GM21576 (cell line): ENCODE measurements at regions not wholly inside any gene's neighbourhood (a gene's known extent, or its start where the extent isn't known, plus 50 kb on each side); places are given as distances from the start of the nearest gene placed in this dataset.
"Not testable (repeated sequence)": the region's sequence is repeated elsewhere in the genome, so short reads cannot be mapped to it uniquely, and the experiment has no call there.

ENCODE experiments used
- ATAC-seq: cut with Tn5 transposase; IDR thresholded peaks from one replicate; pipeline ENCODE4 v1.9.1; 2021; ENCODE audit warnings: mild to moderate bottlenecking, moderate library complexity; ENCODE audit not compliant: unreplicated experiment

DNA sequence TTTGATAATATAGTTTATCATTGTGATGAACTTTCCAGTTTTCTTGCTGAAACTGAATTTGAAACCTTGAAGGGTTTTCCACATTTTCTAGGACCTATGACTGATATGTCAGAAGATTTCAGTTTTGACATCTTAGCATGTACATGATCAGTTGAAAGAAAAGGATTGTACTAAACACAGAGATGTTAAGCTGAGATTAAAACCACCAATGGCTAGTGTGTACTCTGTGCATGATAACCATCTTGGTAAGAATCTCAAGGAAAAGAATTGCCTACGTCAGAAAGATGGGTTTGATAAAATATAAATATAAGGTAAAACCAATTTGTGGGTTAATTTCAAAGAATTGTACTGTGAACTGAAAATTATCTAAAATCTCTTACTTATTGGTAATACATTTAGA is 776.4 kb downstream of the GATA3 start:
- no peak for ATAC-seq

DNA sequence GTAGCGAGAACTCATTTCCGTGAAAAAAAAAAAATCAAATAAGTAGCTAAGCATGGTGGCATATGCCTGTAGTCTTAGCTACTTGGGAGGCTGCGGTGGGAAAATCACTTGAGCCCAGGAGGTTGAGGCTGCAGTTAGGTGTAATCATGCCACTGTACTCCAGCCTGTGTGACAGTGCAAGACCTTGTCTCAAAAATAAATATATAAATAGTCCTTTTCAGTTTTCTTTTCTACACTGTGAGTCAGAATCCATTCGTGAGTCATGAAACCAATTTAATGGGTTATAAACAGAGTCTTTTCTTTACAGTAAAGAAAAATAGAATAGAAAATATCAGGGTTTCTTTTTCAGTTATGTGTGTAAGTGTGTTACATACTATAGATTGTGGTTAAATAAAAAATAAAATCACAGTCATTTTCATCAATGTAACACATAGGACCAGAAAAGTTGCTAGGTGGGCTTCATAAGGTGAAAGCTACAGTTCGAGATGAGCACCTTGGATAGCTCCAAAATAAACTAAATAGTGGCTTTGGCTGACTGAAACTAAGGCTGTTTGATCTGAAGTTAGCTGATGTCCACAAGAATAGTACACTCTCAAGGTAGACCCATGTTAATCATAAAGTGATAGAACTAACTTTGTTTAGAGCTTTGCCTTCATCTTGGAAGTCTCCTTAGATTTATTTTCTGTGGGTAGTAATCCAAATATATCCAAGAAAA is 781.1 kb downstream of the GATA3 start:
- no peak for ATAC-seq

DNA sequence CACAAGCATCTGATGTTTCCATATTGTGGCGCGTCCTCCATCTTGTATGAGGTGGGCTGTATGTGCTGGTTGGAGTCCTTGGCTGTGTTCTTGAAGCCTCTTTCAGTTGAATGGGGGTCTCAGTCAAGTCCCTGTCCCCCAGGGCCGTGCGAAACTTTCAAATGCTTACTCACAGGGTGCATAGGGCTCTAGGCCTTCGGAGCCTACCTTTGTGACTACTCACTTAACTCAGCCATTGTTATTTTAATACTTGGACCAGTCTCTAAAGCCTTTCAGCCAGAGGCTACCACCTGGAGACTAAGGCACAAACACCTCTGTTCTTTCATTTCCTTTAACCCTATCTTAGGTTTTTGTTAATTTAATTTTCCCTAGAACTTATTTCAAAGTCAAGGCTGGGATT is 785.9 kb downstream of the GATA3 start:
- no peak for ATAC-seq

DNA sequence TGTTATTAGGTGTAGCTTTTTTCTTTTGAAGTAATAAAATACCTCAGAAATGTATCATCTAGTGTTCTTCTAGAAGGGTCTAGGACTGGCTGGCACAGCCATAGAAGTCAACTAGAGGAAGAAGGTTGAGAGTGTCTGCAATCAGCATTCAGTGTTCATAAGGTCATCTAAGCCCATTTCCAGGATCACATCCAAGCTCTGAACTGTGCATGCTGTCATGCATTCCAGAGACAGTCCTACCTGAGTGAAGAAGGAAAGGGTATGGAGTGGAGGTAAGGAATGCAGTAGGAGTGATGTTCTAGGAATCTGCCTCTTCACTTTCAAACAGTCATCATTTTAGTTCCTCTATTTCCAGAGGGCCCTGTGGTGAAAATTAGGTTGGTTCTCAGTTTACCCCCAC is 789.7 kb downstream of the GATA3 start:
- no peak for ATAC-seq

DNA sequence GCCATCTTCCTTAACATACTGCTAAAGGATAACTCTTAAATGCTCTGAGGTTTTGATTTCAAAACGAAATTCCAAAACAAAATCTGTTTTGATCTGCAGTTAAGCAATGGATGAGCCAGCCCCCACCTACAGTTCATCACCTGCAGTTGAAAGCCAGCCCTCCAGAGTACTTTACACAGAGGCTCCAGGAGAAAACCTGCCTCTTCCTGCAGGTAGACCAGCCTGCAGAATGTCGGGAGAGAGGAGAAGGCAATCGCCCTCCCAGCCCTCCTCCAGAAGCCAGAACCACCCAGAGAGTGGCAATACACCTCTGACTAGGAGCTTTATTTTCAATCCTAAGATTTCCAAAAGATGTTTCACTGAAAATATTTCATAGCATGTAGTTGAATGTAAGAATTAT is 798.1 kb downstream of the GATA3 start:
- no peak for ATAC-seq

DNA sequence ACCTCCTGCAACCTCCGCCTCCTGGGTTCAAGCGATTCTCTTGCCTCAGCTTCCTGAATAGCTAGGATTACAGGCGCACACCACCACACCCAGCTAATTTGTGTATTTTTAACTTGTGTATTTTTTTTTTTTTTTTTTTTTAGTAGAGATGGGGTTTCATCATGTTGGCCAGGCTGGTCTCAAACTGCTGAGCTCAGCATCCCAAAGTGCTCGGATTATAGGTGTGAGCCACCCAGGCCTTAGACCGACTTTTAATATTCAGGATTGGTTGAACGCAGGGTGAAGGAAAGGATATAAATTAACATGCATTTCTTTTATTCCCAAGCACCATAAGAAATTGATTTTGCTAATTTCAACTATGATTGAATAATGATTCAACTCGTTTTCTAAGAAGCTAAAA is 798.6 kb downstream of the GATA3 start:
- no peak for ATAC-seq

DNA sequence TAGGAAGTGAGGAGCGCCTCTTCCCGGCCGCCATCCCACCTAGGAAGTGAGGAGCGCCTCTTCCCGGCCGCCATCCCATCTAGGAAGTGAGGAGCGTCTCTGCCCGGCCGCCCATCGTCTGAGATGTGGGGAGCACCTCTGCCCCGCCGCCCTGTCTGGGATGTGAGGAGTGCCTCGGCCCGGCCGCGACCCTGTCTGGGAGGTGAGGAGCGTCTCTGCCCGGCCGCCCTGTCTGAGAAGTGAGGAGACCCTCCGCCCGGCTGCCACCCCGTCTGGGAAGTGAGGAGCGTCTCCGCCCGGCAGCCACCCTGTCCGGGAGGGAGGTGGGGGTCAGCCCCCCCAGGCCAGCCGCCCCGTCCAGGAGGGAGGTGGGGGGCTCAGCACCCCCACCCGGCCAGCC is 814.4 kb downstream of the GATA3 start:
- ATAC-seq: not testable (repeated sequence)

DNA sequence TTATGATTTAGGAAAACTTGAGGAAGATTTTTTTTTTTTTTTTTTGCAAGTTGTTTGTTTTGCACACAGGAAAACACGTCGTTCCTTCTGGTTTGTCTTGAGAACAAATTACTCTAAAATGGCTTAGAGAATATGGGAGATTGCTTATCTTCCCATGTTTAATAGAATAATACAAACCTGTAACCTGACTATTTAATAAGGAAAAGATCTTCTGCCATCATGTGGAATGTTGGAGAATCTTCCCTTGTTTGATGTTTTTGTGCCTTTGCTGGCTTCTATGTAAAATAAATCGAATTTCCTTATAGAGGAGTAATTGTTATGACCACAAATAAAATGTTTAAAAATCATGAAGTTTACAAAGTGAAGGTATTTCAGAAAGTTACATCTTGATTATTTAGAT is 818.8 kb downstream of the GATA3 start:
- ATAC-seq: no peak

DNA sequence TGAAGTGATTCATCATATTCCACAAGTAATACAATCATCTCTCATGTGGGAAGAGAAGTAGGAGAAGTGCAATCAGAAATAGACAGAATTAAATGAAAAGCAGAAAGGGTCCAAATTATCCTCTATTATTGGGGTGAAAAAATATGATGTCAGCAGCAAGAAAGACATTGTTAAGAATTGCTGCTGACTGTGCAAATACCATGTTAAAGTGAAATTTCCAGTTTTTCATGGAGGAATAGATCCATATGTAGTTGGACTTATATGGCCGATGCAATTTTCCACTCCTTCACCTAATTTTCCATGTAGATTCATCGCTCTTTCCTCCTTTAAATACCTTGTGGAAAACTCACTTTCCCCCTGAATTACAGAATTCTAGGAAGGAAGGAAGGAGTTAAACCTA is 819.8 kb downstream of the GATA3 start:
- ATAC-seq: no peak

DNA sequence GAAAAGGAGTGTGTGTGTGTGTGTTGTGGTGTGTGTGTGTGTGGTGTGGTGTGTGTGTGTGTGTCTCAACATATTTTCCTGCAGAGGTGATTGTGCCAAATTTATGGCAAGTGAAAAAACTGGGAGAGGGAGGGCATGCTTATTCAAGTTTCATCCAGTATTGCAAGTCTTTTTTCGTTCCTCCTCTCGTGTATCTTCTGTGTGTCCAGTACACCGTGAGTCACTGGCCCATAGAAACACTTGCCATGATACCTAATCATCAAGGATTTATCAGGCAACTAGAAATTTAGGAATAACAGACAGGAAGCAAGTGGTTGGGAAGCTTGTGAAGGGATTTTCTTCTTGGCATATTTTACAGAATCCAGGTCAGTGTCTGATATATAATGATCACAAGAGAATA is 820.5 kb downstream of the GATA3 start:
- no peak for ATAC-seq

DNA sequence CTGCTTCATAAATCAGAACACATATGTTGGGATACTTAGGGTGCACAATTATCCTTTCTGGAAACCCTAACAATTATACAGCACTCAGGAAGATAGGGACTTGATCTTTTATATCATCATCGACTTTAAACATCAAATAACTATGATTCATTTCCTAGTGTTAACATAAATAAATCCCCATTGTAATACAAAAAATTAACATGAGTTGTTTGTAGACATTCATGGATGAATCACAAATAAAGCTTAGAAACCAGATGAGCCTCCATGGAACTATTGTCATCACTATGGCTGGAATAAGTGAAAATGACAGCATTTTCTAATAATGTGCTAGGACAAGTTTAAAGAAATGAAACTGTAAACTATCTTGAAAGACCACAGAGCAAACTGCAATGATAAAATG is 821.7 kb downstream of the GATA3 start:
- no peak for ATAC-seq

DNA sequence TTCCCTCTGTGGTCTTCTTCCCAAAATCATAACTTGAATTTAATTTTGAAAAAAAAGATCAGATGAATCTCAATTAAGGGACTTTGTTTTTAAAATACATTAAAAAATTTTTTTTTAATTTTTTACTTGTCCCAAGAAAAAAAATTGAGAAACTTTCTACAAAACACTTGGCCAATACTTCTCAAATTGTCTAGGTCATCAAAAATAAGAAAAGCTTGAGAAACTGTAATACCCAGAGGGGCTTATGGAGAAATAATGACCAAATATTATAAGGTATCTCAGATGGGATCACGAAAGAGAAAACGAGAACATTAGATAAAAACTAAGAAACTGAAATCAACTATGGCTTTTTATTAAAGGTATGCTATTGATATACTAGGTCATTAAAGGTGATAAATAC is 835.0 kb downstream of the GATA3 start:
- ATAC-seq: no peak

DNA sequence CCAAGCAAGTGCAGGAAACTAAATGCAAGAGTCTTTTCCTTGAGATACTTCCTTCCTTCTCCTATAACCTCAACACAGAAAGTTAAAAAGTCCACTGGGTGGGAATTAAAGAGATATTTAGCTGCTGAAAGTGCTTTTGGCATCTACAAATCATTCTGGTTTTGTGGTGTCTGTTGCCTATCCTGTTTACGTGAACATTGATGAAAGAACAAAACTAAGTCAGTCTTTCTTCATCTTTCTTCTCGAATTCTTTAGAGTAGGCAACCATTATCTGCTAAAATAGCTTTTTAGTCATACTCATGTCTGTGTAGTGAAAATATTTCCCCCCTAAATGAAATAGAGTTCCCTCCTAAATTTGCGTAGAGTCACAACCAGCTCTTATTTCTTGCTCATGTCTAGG is 838.6 kb downstream of the GATA3 start:
- ATAC-seq: no peak

DNA sequence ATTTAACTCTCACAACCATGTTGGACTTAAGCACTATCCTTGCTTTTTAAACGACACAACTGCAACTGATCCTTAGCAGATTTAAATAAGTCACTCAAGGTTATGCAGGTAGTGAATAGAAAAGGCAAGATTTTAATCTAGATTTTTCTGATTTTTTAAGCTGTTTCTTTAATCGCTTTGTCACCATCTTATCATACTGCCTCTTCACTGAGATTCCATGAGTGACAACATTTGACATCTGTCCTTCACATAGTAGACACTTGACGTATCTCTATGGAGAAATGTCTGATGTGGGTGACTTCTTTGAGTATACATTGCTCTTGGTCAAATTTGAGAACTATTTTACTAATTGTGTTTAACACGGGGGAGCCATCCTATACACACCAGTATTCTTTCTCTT is 839.7 kb downstream of the GATA3 start:
- ATAC-seq: no peak

DNA sequence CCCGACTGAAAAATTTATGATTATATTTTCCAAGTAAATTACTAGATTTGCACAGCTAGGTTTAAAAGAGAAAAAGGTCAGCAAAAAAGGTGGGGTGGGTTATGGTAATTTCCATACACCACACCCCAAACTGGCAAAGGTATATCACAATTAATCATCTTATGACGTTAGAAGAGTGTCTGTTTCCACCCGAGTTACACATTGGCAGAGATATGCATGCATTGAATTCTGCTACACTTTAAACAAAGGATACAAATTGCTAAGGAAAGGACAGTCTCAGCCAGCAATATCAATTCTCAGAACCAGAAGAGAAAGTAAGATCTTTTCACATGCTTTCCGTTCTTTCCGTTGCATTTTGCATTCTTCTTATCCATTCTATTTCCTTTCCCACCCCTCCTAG is 843.3 kb downstream of the GATA3 start:
- ATAC-seq: no peak

DNA sequence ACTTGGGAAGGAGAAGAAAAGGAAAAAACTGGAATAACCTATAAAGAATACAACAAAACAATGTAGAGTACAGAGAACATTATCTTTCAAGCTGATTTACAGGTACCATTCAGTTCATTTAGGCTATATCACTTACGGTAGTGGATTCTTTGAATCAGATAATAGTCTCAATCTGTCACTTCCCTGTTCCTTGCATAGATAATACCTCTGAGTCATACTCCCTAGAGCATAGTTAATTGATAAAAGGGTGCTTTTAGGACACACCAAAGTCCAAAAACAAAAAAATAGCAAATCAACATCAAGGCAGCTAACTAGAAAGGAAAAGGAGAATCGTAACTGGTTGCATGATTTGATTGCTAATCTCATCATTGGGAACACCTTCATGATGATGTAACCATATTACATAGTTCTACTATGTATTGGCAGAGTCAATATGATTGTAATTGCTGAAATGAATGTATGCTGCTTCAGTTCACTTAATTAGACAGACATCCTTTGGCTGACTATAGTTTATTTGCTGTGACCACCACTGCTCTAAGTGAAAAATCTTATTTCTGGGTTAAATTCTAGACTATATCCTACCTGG is 844.4 kb downstream of the GATA3 start:
- ATAC-seq: no peak

DNA sequence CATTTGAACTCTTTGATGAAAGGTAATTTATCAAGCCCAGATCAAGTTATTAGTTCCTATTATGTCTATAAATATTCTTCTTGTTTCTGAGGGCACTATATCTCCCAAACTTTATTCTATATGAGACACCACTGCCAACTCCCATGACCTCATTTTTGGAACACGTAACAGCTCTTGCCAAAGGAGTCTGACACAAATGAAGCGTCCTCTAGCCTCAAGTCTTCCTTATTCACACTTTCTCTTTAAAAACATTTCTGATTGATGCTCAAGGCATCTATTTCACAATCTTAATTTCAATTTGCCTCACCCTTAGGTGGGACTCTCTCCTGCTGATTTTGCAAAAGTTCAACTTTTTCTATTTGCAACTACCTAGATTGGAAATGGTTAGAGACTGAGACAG is 848.4 kb downstream of the GATA3 start:
- ATAC-seq: no peak

DNA sequence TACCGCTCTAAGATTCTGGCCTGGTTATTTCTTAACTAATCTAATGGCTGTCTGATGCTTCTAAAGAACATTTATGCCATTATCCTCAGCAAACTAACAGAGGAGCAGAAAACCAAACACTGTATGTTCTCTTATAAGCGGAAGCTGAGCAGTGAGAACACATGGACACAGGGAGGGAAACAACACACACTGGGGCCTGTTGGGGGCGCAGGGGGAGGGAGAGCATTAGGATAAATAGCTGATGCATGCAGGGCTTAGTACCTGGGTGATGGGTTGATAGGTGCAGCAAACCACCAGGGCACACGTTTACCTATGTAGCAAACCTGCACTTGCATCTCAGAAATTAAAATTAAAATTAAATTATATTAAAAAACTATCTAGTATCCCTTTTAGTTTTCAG is 853.5 kb downstream of the GATA3 start:
- ATAC-seq: no peak

DNA sequence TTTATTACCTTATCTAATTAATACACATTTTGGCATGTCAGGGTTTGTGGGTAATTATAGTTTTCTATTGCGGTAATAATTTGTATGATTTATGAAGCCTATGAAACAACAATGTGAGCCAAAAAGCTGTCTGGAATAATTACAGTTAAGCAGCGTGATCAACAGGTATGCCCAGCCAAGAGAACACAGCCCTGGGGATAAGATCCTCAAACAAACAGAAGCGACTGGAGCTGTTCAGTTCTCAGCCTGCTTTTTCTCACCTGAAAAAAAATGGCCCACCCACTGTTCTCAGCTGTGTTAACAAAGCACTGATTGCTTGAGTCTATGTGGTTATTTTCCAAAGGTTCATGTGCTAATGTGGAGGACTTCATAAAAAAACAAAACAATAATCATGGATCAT is 855.8 kb downstream of the GATA3 start:
- ATAC-seq: no peak

DNA sequence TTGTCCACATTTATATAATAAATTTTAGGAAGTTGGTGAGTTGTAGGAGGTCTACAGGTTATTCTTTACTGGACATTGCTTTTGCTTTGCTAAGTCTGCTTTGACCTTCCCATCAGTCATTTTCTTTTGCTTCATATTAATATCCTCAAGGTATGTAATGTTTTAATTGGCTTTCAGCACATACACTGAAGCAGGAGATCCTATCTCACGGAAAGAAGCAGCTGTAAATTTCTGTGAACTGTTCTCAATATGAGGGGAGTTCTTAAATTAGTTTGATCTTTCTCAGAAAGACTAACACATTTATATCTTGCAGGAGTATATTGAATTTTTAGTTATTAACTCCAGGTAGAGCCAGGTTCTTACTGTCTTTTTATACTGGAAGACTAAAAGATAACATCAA is 856.5 kb downstream of the GATA3 start:
- ATAC-seq: no peak

DNA sequence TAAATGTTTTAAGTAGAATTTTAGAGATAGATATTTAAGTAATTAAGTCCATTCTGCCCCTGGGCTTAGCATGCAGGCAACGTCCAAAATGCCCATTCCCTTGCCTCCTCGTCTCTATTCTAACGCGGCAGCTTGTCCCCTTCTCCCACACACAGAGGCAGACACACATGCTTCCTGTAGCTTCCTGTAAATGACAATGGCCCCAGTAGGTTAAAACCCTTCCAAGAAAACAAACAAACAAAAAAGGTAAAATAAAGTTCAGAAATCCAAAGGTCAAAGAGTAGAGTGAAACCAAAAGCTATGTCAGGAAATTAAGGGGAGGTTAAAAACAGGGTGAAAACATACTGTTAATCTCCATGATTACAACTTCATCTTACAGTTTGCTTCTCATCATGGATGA is 857.6 kb downstream of the GATA3 start:
- ATAC-seq: no peak

DNA sequence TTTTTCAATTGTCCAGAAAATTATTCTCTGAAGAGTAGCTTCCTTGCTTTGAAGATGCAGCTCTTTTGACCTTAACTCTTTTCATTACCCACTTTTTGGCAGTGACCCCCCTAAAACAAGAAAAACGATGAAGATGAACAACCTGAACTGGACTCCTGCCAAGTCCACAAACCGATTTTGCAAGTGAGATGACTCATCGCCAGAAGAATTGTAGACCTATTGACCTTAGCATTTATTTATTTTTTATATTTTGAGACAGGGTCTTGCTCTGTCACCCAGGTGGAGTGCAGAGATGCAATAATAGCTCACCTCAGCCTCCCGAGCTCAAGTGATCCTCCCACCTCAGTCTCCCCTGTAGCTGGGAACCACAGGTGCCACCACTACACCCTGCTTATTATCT is 859.2 kb downstream of the GATA3 start:
- no peak for ATAC-seq

DNA sequence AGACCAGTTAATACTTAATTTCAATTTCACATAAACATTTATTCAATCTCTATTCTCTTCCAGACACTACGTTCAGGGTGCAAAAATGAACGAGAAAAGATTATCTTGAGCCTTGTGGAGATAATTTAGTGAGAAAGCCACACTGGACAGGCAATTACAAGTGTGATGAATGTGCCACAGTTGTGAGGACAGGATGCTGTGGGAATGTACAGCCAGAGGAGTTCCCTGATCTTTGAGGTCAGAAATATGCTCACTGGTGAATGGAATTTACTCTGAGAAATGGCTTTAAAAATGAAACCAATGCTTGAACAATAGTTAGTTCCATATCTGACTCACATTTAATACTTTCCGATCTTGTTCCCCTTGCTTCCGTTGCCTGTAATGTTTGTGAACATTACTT is 864.8 kb downstream of the GATA3 start:
- no peak for ATAC-seq
